Kidney (tissue), 13 donors: ENCODE measurements at regions not wholly inside any gene's neighbourhood (a gene's known extent, or its start where the extent isn't known, plus 50 kb on each side); places are given as distances from the start of the nearest gene placed in this dataset.

Source experiments
- DNase-seq, 5 donors: peaks; one replicate each; pipeline ENCODE4 v3.0.0-alpha.2; 2013 to 2020
- FAIRE-seq: peaks from 2 replicates; lab custom pipeline; 2012; peaks lifted over from hg19 to GRCh38; lab: Jason Lieb, UNC
- H3K27ac ChIP-seq, 2 donors: one replicate each; pipeline ENCODE4 v1.7.0; 2013; ENCODE audit warnings: low read depth in 2 of 2, low read length in 2 of 2, inconsistent platforms in 1 of 2
- H3K27me3 ChIP-seq: one replicate; pipeline ENCODE4 v1.7.1; 2013; ENCODE audit warnings: low read length, inconsistent platforms; ENCODE audit not compliant: control insufficient read depth, insufficient read depth
- H3K36me3 ChIP-seq, 3 donors: one replicate each; pipeline versions ENCODE4 v1.7.0 to v1.7.1; 2013; ENCODE audit warnings: low read length in 3 of 3, control low read depth in 1 of 3, inconsistent platforms in 1 of 3; ENCODE audit not compliant: insufficient read depth in 3 of 3, control insufficient read depth in 2 of 3
- H3K4me1 ChIP-seq, 3 donors: one replicate each; pipeline versions ENCODE4 v1.7.0 to v1.7.1; 2013; ENCODE audit warnings: low read length in 3 of 3, inconsistent platforms in 1 of 3, low read depth in 1 of 3; ENCODE audit not compliant: control insufficient read depth in 2 of 3, insufficient read depth in 2 of 3
- H3K4me3 ChIP-seq, 3 donors: one replicate each; pipeline versions ENCODE4 v1.7.0 to v1.8.1; 2013; ENCODE audit warnings: low read length in 3 of 3, control low read depth in 1 of 3, inconsistent platforms in 1 of 3
- H3K9ac ChIP-seq, 3 donors: one replicate each; pipeline versions ENCODE4 v1.7.0 to v1.7.1; 2013; ENCODE audit warnings: low read length in 3 of 3, control low read depth in 1 of 3, inconsistent platforms in 1 of 3
- H3K9me3 ChIP-seq, 3 donors: one replicate each; pipeline versions ENCODE4 v1.7.0 to v1.7.1; 2013; ENCODE audit warnings: low read length in 3 of 3, control low read depth in 1 of 3, inconsistent platforms in 1 of 3; ENCODE audit not compliant: control insufficient read depth in 2 of 3, insufficient read depth in 1 of 3
- CTCF ChIP-seq: IDR thresholded peaks from 3 replicates; pipeline ENCODE4 v1.5.1; 2012; ENCODE audit warnings: mild to moderate bottlenecking, moderate library complexity, borderline replicate concordance; ENCODE audit not compliant: insufficient read depth; ENCODE audit errors: extremely low read depth
- intact Hi-C: fragments of 100-400 bp; cut with DNase I; formaldehyde crosslinking; loops from one replicate; pipeline ENCODE4 v1.11.1; 2022
- donor health status: control.
- donor health status: control.
- donor health status: control.
- donor health status: control.
- donor health status: control.
- donor health status: DM: yes; HTN: yes; CAD: no.
- donor health status: Normal renal cell carcinoma (clear cell type).

- TF ChIP-seq CTCF, result no peak
- FAIRE-seq (no peak), DNase-seq (no peak)
- Histone ChIP-seq H3K4me3 (no peak overlapping the region), H3K27ac (no peak overlapping the region), H3K36me3 (no peaks in the 10 kb centered on the region), H3K4me1 (peaks cover 0 to 6% (median 4%) of the 10 kb centered on the region in 3 donors), H3K9me3 (no peaks in the 10 kb centered on the region), H3K9ac (no peak overlapping the region), H3K27me3 (no peaks in the 10 kb centered on the region)
- intact Hi-C loops, result no loop called here
Observed at GRCh38 chr14:54114941-54115340, 158.3 kb upstream of the BMP4 start.

- Histone ChIP-seq H3K4me3 (no peak overlapping the region), H3K9me3 (no peaks in the 10 kb centered on the region), H3K36me3 (no peaks in the 10 kb centered on the region), H3K27ac (no peak overlapping the region), H3K27me3 (no peaks in the 10 kb centered on the region), H3K4me1 (peaks cover 0 to 12% (median 4%) of the 10 kb centered on the region in 3 donors), H3K9ac (no peak overlapping the region)
- FAIRE-seq, result no peak
- no peak for DNase-seq
- TF ChIP-seq CTCF, result no peak
- intact Hi-C loops, result no loop called here
Observed at GRCh38 chr14:54116198-54116885, 159.7 kb upstream of the BMP4 start.

GRCh38 chr14:54116972-54117371 is 160.3 kb upstream of the BMP4 start:
- Histone ChIP-seq H3K27ac (no peak overlapping the region), H3K4me3 (no peak overlapping the region), H3K9me3 (no peaks in the 10 kb centered on the region), H3K36me3 (no peaks in the 10 kb centered on the region), H3K9ac (no peak overlapping the region), H3K27me3 (no peaks in the 10 kb centered on the region), H3K4me1 (peaks cover 0 to 12% (median 4%) of the 10 kb centered on the region in 3 donors)
- DNase-seq, result no peak
- TF ChIP-seq CTCF, result no peak
- intact Hi-C loops, result no loop called here
- no peak for FAIRE-seq
